SK-N-MC (cell line): ENCODE measurements at regions not wholly inside any gene's neighbourhood (a gene's known extent, or its start where the extent isn't known, plus 50 kb on each side); places are given as distances from the start of the nearest gene placed in this dataset.

Experiments
- EZH2 ChIP-seq: fragments of 200-600 bp; sonication (generic); IDR thresholded peaks from one replicate; pipeline ENCODE4 v1.6.1; 2017; ENCODE audit warnings: antibody characterized with exemption
- FOXP2 ChIP-seq: optimal IDR thresholded peaks from 2 replicates; pipeline ENCODE3; 2011; ENCODE audit warnings: mild to moderate bottlenecking, moderate library complexity; ENCODE audit not compliant: insufficient read depth; ENCODE audit errors: extremely low read length, control extremely low read depth
- POLR2AphosphoS5 ChIP-seq: IDR thresholded peaks from 2 replicates; pipeline ENCODE4 v1.6.1; 2012; ENCODE audit warnings: mild to moderate bottlenecking, low read depth, low read length, borderline replicate concordance

- TF ChIP-seq POLR2AphosphoS5 (no peak), EZH2 (no peak), FOXP2 (no peak)
Measured at GRCh38 chr11:13090228-13090708, 81.2 kb downstream of the RASSF10 start.
